IMR-90 (cell line): ENCODE measurements at regions not wholly inside any gene's neighbourhood (a gene's known extent, or its start where the extent isn't known, plus 50 kb on each side); places are given as distances from the start of the nearest gene placed in this dataset.

Experiments
- ATAC-seq: fragments of 200-7000 bp; cut with Tn5 transposase; 2 replicates; pipeline ENCODE4 v1.9.1; 2020; ENCODE audit warnings: low read depth, mild to moderate bottlenecking, moderate library complexity
- BruUV-seq: library from RNA; stranded (reverse); fragments of 400-500 nt; replicated peaks from 2 replicates; lab custom pipeline; 2021; lab: Mats Ljungman, UMichigan
- CTCF ChIA-PET: fragments of 300-600 bp; formaldehyde crosslinking; extraction: SDS; loops from one replicate; lab custom pipeline; 2021; ENCODE audit warnings: antibody characterized with exemption; lab: Yijun Ruan, JAX
- POLR2A ChIA-PET: fragments of 300-600 bp; sonication (Branson Sonifier 250); formaldehyde crosslinking; loops from one replicate; lab custom pipeline; 2022; ENCODE audit warnings: antibody characterized with exemption; ENCODE audit not compliant: unreplicated experiment; lab: Charles Lee
- DNase-seq: peaks from one replicate; pipeline ENCODE4 v3.0.0; 2013
- H2AFZ ChIP-seq: replicated peaks from 2 replicates; pipeline ENCODE3; 2013; ENCODE audit warnings: low read length, mild to moderate bottlenecking; ENCODE audit not compliant: poor library complexity
- H2AK5ac ChIP-seq: 2 replicates; pipeline ENCODE4 v1.6.1; 2013; ENCODE audit warnings: low read depth, low read length, inconsistent platforms
- H2AK9ac ChIP-seq: replicated peaks from 2 replicates; pipeline ENCODE3; 2013; ENCODE audit warnings: mild to moderate bottlenecking, low read depth, low read length, moderate library complexity; ENCODE audit not compliant: poor library complexity
- H2BK120ac ChIP-seq: 2 replicates; pipeline ENCODE4 v1.6.1; 2013; ENCODE audit warnings: low read depth, low read length, inconsistent platforms
- H2BK15ac ChIP-seq: 3 replicates; pipeline ENCODE4 v1.6.1; 2013; ENCODE audit warnings: low read depth, low read length, inconsistent platforms
- H2BK20ac ChIP-seq: 2 replicates; pipeline ENCODE4 v1.6.1; 2013; ENCODE audit warnings: low read depth, mild to moderate bottlenecking, inconsistent platforms, low read length, moderate library complexity
- H2BK5ac ChIP-seq: 2 replicates; pipeline ENCODE4 v1.6.1; 2013; ENCODE audit warnings: mild to moderate bottlenecking, low read depth, low read length, inconsistent platforms; ENCODE audit not compliant: poor library complexity, severe bottlenecking
- H3K14ac ChIP-seq: replicated peaks from 2 replicates; pipeline ENCODE4 v1.6.1; 2013; ENCODE audit warnings: low read depth, low read length, inconsistent platforms
- H3K18ac ChIP-seq: 2 replicates; pipeline ENCODE4 v1.6.1; 2013; ENCODE audit warnings: low read depth, low read length, control low read depth
- H3K23ac ChIP-seq: 2 replicates; pipeline ENCODE4 v1.6.1; 2013; ENCODE audit warnings: low read depth, low read length, inconsistent platforms
- H3K27ac ChIP-seq: 2 replicates; pipeline ENCODE4 v1.5.1; 2013; ENCODE audit warnings: mild to moderate bottlenecking, control low read depth, low read length; ENCODE audit not compliant: insufficient read depth
- H3K27me3 ChIP-seq: 2 replicates; pipeline ENCODE4 v1.6.1; 2013; ENCODE audit warnings: low read length; ENCODE audit not compliant: control insufficient read depth, insufficient read depth
- H3K36me3 ChIP-seq: 2 replicates; pipeline ENCODE4 v1.6.1; 2013; ENCODE audit warnings: low read length, mixed read lengths; ENCODE audit not compliant: control insufficient read depth, insufficient read depth
- H3K4ac ChIP-seq: 2 replicates; pipeline ENCODE4 v1.6.1; 2013; ENCODE audit warnings: low read depth, low read length, inconsistent platforms
- H3K4me1 ChIP-seq: 2 replicates; pipeline ENCODE4 v1.6.1; 2013; ENCODE audit warnings: low read length, mixed read lengths; ENCODE audit not compliant: control insufficient read depth, insufficient read depth
- H3K4me2 ChIP-seq: 2 replicates; pipeline ENCODE4 v1.6.1; 2013; ENCODE audit warnings: low read depth, mild to moderate bottlenecking, control low read depth, low read length, moderate library complexity
- H3K4me3 ChIP-seq: 2 replicates; pipeline ENCODE4 v1.5.1; 2013; ENCODE audit warnings: low read depth, mild to moderate bottlenecking, control low read depth, low read length, moderate library complexity; ENCODE audit not compliant: insufficient read depth
- H3K56ac ChIP-seq: 2 replicates; pipeline ENCODE4 v1.6.1; 2013; ENCODE audit warnings: low read length, inconsistent platforms; ENCODE audit not compliant: insufficient read depth; ENCODE audit errors: extremely low read depth
- H3K79me1 ChIP-seq, 2 experiments: 2 replicates each; pipeline ENCODE4 v1.6.1; 2013; ENCODE audit warnings: low read length in 2 of 2, inconsistent platforms in 1 of 2, low read depth in 1 of 2
- H3K9ac ChIP-seq: 2 replicates; pipeline ENCODE4 v1.6.1; 2013; ENCODE audit warnings: low read depth, low read length, control low read depth
- H3K9me1 ChIP-seq: 2 replicates; pipeline ENCODE4 v1.6.1; 2013; ENCODE audit warnings: low read length, inconsistent platforms; ENCODE audit not compliant: insufficient read depth
- H3K9me3 ChIP-seq: 2 replicates; pipeline ENCODE4 v1.6.1; 2013; ENCODE audit warnings: low read length; ENCODE audit not compliant: control insufficient read depth, insufficient read depth
- H4K20me1 ChIP-seq: 2 replicates; pipeline ENCODE4 v1.6.1; 2013; ENCODE audit warnings: low read length, inconsistent platforms; ENCODE audit not compliant: insufficient read depth
- H4K5ac ChIP-seq: 2 replicates; pipeline ENCODE4 v1.6.1; 2013; ENCODE audit warnings: mild to moderate bottlenecking, low read depth, low read length, control low read depth
- H4K8ac ChIP-seq, 2 experiments: 2 replicates each; pipeline ENCODE4 v1.6.1; 2013; ENCODE audit warnings: low read depth in 2 of 2, low read length in 2 of 2, control low read depth in 1 of 2, inconsistent platforms in 1 of 2
- H4K91ac ChIP-seq: 2 replicates; pipeline ENCODE4 v1.6.1; 2013; ENCODE audit warnings: low read depth, low read length, inconsistent platforms; ENCODE audit not compliant: insufficient read depth
- BHLHE40 ChIP-seq: fragments of 150-350 bp; IDR thresholded peaks from 2 replicates; pipeline ENCODE4 v1.6.1; 2016; ENCODE audit warnings: mild to moderate bottlenecking, low read depth, low read length
- CHD1 ChIP-seq: IDR thresholded peaks from 2 replicates; pipeline ENCODE4 v1.6.1; 2012; ENCODE audit warnings: low read depth, low read length, improper control_type of control experiment
- MXI1 ChIP-seq: IDR thresholded peaks from 2 replicates; pipeline ENCODE4 v1.6.1; 2012; ENCODE audit warnings: low read depth, mild to moderate bottlenecking, low read length, moderate library complexity, borderline replicate concordance
- RFX5 ChIP-seq: IDR thresholded peaks from 2 replicates; pipeline ENCODE4 v1.8.0; 2012; ENCODE audit warnings: low read depth, mild to moderate bottlenecking, low read length, moderate library complexity
- WGBS, 2 experiments: methylation state at CpG; one replicate each; pipeline versions ENCODE4 v1.1.5 to v1.1.7; 2013; ENCODE audit warnings: missing lambda C conversion rate in 2 of 2; ENCODE audit not compliant: insufficient read length in 1 of 2; ENCODE audit errors: extremely low coverage in 2 of 2; 5-methylcytosine and 5-hydroxymethylcytosine counted together
- dilution Hi-C: fragments of 300-500 bp; cut with HindIII; formaldehyde crosslinking; loops from one replicate; pipeline ENCODE4 v1.14.3; 2018; ENCODE audit warnings: low sequenced_read_pairs; ENCODE audit not compliant: unreplicated experiment
- in situ Hi-C: fragments of 300-500 bp; cut with MboI; formaldehyde crosslinking; loops from 3 replicates; pipeline ENCODE4 v1.14.3; 2019; ENCODE audit warnings: low sequenced_read_pairs, inconsistent platforms, mixed read lengths
- intact Hi-C: fragments of 100-400 bp; cut with micrococcal nuclease; formaldehyde crosslinking; loops from 2 replicates; pipeline ENCODE4 v1.10.0; 2022

- Histone ChIP-seq H3K4ac (no peak overlapping the region), H3K36me3 (no peaks in the 10 kb centered on the region), H2BK5ac (no peak overlapping the region), H2BK120ac (no peak overlapping the region), H3K4me3 (no peak overlapping the region), H2BK15ac (no peak overlapping the region), H2AK5ac (no peak overlapping the region), H3K27me3 (no peaks in the 10 kb centered on the region), H3K27ac (no peak overlapping the region; the same call in 1 of the 2 replicates), H4K20me1 (no peaks in the 10 kb centered on the region), H3K9ac (no peak overlapping the region), H3K18ac (no peak overlapping the region), H2AFZ (no peak overlapping the region), H2AK9ac (no peak overlapping the region), H4K5ac (no peak overlapping the region), H3K56ac (no peak overlapping the region), H3K9me3 (no peaks in the 10 kb centered on the region), H2BK20ac (no peak overlapping the region), H3K23ac (no peak overlapping the region), H3K4me1 (peaks cover 4% of the 10 kb centered on the region), H4K91ac (no peak overlapping the region), H4K8ac (no peak overlapping the region), H3K4me2 (no peak overlapping the region), H3K79me1 (no peaks in the 10 kb centered on the region), H3K9me1 (peaks cover 4% of the 10 kb centered on the region; the same call in 1 of the 2 replicates), H3K14ac (no peak overlapping the region)
- TF ChIP-seq CHD1 = no peak
- TF ChIP-seq MXI1 = no peak
- TF ChIP-seq RFX5 = no peak
- no peak for TF ChIP-seq BHLHE40
- dilution Hi-C loops (no loop called here), intact Hi-C loops (loop anchor here (5.0 kb wide), 2 partner anchors 119 to 559 kb away; no protein-coding TSS in a partner anchor), in situ Hi-C loops (no loop called here)
- DNase-seq (no peak), ATAC-seq (no peak)
- no CpG with 5 or more reads among the region's 2 CpGs for WGBS, 2 experiments
- ChIA-PET POLR2A (no interaction called here), CTCF (no interaction called here)
- BruUV-seq = no TSS peak
Measured at GRCh38 chr2:143953451-143954030, 566.4 kb downstream of the ZEB2 start.
